CD4-positive, alpha-beta T cell (primary cell): ENCODE measurements at regions not wholly inside any gene's neighbourhood (a gene's known extent, or its start where the extent isn't known, plus 50 kb on each side); places are given as distances from the start of the nearest gene placed in this dataset.
A peak's percentile ranks its signal among the peaks of the same experiment; 100 is the strongest.
"Not testable (repeated sequence)": the region's sequence is repeated elsewhere in the genome, so short reads cannot be mapped to it uniquely, and the experiment has no call there.

ENCODE experiments used
- ATAC-seq: fragments of 200-7000 bp; cut with Tn5 transposase; one replicate; pipeline ENCODE4 v1.10.0; 2022; ENCODE audit warnings: mild to moderate bottlenecking; ENCODE audit not compliant: poor library complexity
- CTCF ChIA-PET: fragments of 350-600 bp; sonication (Branson Sonifier 250); formaldehyde crosslinking; loops from one replicate; lab custom pipeline; 2021; ENCODE audit warnings: antibody characterized with exemption, inconsistent platforms; lab: Charles Lee
- POLR2A ChIA-PET: fragments of 350-600 bp; sonication (Branson Sonifier 250); formaldehyde crosslinking; loops from one replicate; lab custom pipeline; 2021; ENCODE audit warnings: antibody characterized with exemption, inconsistent platforms; lab: Charles Lee
- DNase-seq, 14 experiments: peaks; one replicate each; pipeline ENCODE4 v3.0.0-alpha.2; 2013 to 2020; ENCODE audit warnings: mixed read lengths in 2 of 14
- H3K27ac ChIP-seq, 2 donors: one replicate each; pipeline versions ENCODE4 v1.5.1 to v1.7.0; 2013; ENCODE audit warnings: low read length in 2 of 2, low read depth in 1 of 2, mild to moderate bottlenecking in 1 of 2
- H3K27me3 ChIP-seq, 2 experiments: 1 replicate in 1 of 2; 2 replicates in 1 of 2; pipeline versions ENCODE4 v1.6.1 to v1.7.0; 2013; ENCODE audit warnings: low read length in 2 of 2, control low read depth in 1 of 2, mild to moderate bottlenecking in 1 of 2, moderate library complexity in 1 of 2; ENCODE audit not compliant: insufficient read depth in 2 of 2, control insufficient read depth in 1 of 2
- H3K36me3 ChIP-seq: one replicate; pipeline ENCODE4 v1.6.1; 2013; ENCODE audit warnings: low read length, control low read depth; ENCODE audit not compliant: insufficient read depth
- H3K4me1 ChIP-seq: one replicate; pipeline ENCODE4 v1.6.1; 2013; ENCODE audit warnings: low read length, control low read depth; ENCODE audit not compliant: insufficient read depth
- H3K4me3 ChIP-seq: one replicate; pipeline ENCODE4 v1.5.1; 2013; ENCODE audit warnings: mild to moderate bottlenecking, low read length, moderate library complexity
- H3K9me3 ChIP-seq, 2 experiments: 1 replicate in 1 of 2; 2 replicates in 1 of 2; pipeline versions ENCODE4 v1.6.1 to v1.7.0; 2013; ENCODE audit warnings: low read length in 2 of 2, mild to moderate bottlenecking in 2 of 2, control low read depth in 1 of 2, moderate library complexity in 1 of 2; ENCODE audit not compliant: control insufficient read depth in 1 of 2, insufficient read depth in 1 of 2
- H3K27ac Mint-ChIP-seq: one replicate; pipeline ENCODE4 v1.8.0; 2020; ENCODE audit warnings: mixed read lengths
- H3K27me3 Mint-ChIP-seq: one replicate; pipeline ENCODE4 v1.8.0; 2021; ENCODE audit warnings: mixed read lengths
- H3K36me3 Mint-ChIP-seq: one replicate; pipeline ENCODE4 v1.8.0; 2021; ENCODE audit warnings: low read depth, mixed read lengths
- H3K4me1 Mint-ChIP-seq: one replicate; pipeline ENCODE4 v1.8.0; 2021; ENCODE audit warnings: low read depth, mixed read lengths
- H3K4me3 Mint-ChIP-seq: one replicate; pipeline ENCODE4 v1.8.0; 2020; ENCODE audit warnings: mild to moderate bottlenecking, mixed read lengths
- H3K9me3 Mint-ChIP-seq: one replicate; pipeline ENCODE4 v1.8.0; 2020; ENCODE audit warnings: mixed read lengths
- intact Hi-C, 2 experiments: fragments of 100-400 bp; cut with DNase I in 1 of 2; cut with micrococcal nuclease in 1 of 2; formaldehyde crosslinking; loops; one replicate each; pipeline versions ENCODE4 v1.15.1 to v1.9.0; 2023 to 2025; cut with DNase I, micrococcal nuclease

- DNase-seq, H3K27ac Mint-ChIP-seq, H3K27ac ChIP-seq, ATAC-seq, H3K4me3 Mint-ChIP-seq, H3K36me3 Mint-ChIP-seq, H3K36me3 ChIP-seq, H3K9me3 ChIP-seq, H3K4me1 Mint-ChIP-seq, H3K27me3 Mint-ChIP-seq, CTCF ChIA-PET, POLR2A ChIA-PET, H3K4me1 ChIP-seq, H3K27me3 ChIP-seq, H3K4me3 ChIP-seq, intact Hi-C loops, H3K9me3 Mint-ChIP-seq: not testable (repeated sequence)
Observed at GRCh38 chr7:65100499-65100898, 94.0 kb upstream of the ERV3-1 start.

GRCh38 chr7:65081669-65082055, 75.2 kb upstream of the ERV3-1 start:
- peak in 2 of 14 experiments; percentile 10 to 15 for DNase-seq
- Histone ChIP-seq H3K27ac (peak overlapping the region in 1 of 2 donors; percentile 72), H3K4me3 (peak overlapping the region; percentile 72)
- H3K4me1 Mint-ChIP-seq, H3K27me3 Mint-ChIP-seq, H3K27me3 ChIP-seq, H3K9me3 Mint-ChIP-seq, H3K9me3 ChIP-seq, ATAC-seq, H3K36me3 ChIP-seq, CTCF ChIA-PET, H3K4me1 ChIP-seq: not testable (repeated sequence)
- Mint-ChIP-seq H3K36me3 (peaks cover 13% of the 10 kb centered on the region), H3K27ac (peak overlapping the region; percentile 94), H3K4me3 (peak overlapping the region; percentile 83)
- POLR2A ChIA-PET = interaction anchor here (1.4 to 1.7 kb wide), 2 partner anchors 75 to 292 kb away, joined by 5 to 15 read pairs; partner anchors contain the start of genes ERV3-1 and ZNF92
- intact Hi-C loops = loop anchor here in 1 of 2 experiments (5.0 to 10.0 kb wide), 2 partner anchors 34 to 77 kb away; partner anchors contain the start of gene ERV3-1

GRCh38 chr7:65080799-65081668, 74.5 kb upstream of the ERV3-1 start:
- POLR2A ChIA-PET = interaction anchor here (1.1 to 1.7 kb wide), 3 partner anchors 75 to 774 kb away, joined by 3 to 15 read pairs (median 5); partner anchors contain the start of genes ERV3-1 and ZNF92
- H3K4me3 Mint-ChIP-seq = peak overlapping the region; percentile 83
- CTCF ChIA-PET = not testable (repeated sequence)

GRCh38 chr7:65074959-65075358, 68.5 kb upstream of the ERV3-1 start:
- DNase-seq, H3K9me3 Mint-ChIP-seq, H3K4me1 ChIP-seq, H3K27ac ChIP-seq, H3K4me3 Mint-ChIP-seq, intact Hi-C loops, H3K27me3 ChIP-seq, H3K36me3 ChIP-seq, H3K4me3 ChIP-seq, ATAC-seq, POLR2A ChIA-PET, H3K27me3 Mint-ChIP-seq, H3K4me1 Mint-ChIP-seq, H3K27ac Mint-ChIP-seq, CTCF ChIA-PET, H3K9me3 ChIP-seq: not testable (repeated sequence)
- peaks cover 30% of the 10 kb centered on the region for H3K36me3 Mint-ChIP-seq

More at GRCh38 chr7:65080799-65081668, 74.5 kb upstream of the ERV3-1 start:
- not testable (repeated sequence) for H3K36me3 ChIP-seq, H3K9me3 Mint-ChIP-seq, H3K9me3 ChIP-seq, H3K27me3 ChIP-seq, H3K27me3 Mint-ChIP-seq, H3K4me1 ChIP-seq, H3K4me1 Mint-ChIP-seq
- Histone ChIP-seq H3K27ac (peak overlapping the region; percentile 46 to 72), H3K4me3 (peak overlapping the region; percentile 72)
- H3K36me3 Mint-ChIP-seq = peaks cover 13% of the 10 kb centered on the region
- ATAC-seq (peak; percentile 94), DNase-seq (peak; percentile 79 to 96 (median 90))
- H3K27ac Mint-ChIP-seq = peak overlapping the region; percentile 94
- intact Hi-C loops = loop anchor here in 1 of 2 experiments (5.0 to 10.0 kb wide), 2 partner anchors 34 to 76 kb away; partner anchors contain the start of gene ERV3-1

GRCh38 chr7:65073160-65073559, 66.7 kb upstream of the ERV3-1 start:
- not testable (repeated sequence) for H3K4me1 Mint-ChIP-seq

GRCh38 chr7:65071854-65072431, 65.5 kb upstream of the ERV3-1 start:
- peaks cover 39% of the 10 kb centered on the region for H3K36me3 Mint-ChIP-seq
- ATAC-seq, POLR2A ChIA-PET: not testable (repeated sequence)

More at GRCh38 chr7:65073160-65073559, 66.7 kb upstream of the ERV3-1 start:
- H3K36me3 Mint-ChIP-seq = peaks cover 43% of the 10 kb centered on the region
- H3K27ac Mint-ChIP-seq, H3K27ac ChIP-seq, CTCF ChIA-PET, H3K9me3 ChIP-seq, intact Hi-C loops, H3K4me1 ChIP-seq, H3K36me3 ChIP-seq, H3K27me3 ChIP-seq, ATAC-seq, H3K4me3 Mint-ChIP-seq, POLR2A ChIA-PET, H3K9me3 Mint-ChIP-seq, H3K4me3 ChIP-seq, DNase-seq, H3K27me3 Mint-ChIP-seq: not testable (repeated sequence)

More at GRCh38 chr7:65071854-65072431, 65.5 kb upstream of the ERV3-1 start:
- H3K27ac Mint-ChIP-seq, H3K9me3 ChIP-seq, H3K36me3 ChIP-seq, DNase-seq, intact Hi-C loops, H3K27ac ChIP-seq, H3K4me3 Mint-ChIP-seq, H3K4me3 ChIP-seq, H3K27me3 ChIP-seq, H3K4me1 ChIP-seq, CTCF ChIA-PET, H3K9me3 Mint-ChIP-seq, H3K27me3 Mint-ChIP-seq, H3K4me1 Mint-ChIP-seq: not testable (repeated sequence)
